ENCODE measurements at regions not wholly inside any gene's neighbourhood (a gene's known extent, or its start where the extent isn't known, plus 50 kb on each side); places are given as distances from the start of the nearest gene placed in this dataset.

DNA sequence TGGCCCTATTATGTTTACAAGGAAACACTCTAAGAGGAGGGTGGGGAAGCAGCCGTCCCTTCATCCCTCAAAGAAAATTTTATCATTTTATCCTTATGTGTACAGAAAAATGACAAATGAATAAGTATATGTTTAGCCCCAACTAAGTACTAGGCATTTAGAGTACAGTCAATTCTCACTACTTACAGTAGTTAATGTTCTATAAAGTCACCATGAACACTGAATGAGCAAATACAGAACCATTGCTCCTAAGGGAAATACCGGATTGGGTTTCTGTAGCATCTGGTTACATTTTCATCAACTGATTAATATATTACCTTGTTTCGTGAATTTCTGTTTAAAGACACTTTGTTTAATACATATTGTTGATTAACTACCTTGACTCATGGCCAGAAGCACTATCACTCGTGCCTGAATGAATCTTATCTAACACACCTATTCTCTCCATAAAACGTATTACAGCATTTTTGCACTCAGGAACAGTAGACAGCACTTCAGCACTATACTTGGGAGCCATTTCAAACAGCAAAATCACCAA lies 109.3 kb downstream of the ASB9 start:
- TF ChIP-seq, protein P1, sequence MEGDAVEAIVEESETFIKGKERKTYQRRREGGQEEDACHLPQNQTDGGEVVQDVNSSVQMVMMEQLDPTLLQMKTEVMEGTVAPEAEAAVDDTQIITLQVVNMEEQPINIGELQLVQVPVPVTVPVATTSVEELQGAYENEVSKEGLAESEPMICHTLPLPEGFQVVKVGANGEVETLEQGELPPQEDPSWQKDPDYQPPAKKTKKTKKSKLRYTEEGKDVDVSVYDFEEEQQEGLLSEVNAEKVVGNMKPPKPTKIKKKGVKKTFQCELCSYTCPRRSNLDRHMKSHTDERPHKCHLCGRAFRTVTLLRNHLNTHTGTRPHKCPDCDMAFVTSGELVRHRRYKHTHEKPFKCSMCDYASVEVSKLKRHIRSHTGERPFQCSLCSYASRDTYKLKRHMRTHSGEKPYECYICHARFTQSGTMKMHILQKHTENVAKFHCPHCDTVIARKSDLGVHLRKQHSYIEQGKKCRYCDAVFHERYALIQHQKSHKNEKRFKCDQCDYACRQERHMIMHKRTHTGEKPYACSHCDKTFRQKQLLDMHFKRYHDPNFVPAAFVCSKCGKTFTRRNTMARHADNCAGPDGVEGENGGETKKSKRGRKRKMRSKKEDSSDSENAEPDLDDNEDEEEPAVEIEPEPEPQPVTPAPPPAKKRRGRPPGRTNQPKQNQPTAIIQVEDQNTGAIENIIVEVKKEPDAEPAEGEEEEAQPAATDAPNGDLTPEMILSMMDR (IDR thresholded peaks at IDR 0.05) = no peak
- no peak for TF ChIP-seq POLR2A (IDR thresholded peaks at IDR 0.05)

All from right lobe of liver (tissue), 4 donors.